Skeletal muscle cell (primary cell): ENCODE measurements at regions not wholly inside any gene's neighbourhood (a gene's known extent, or its start where the extent isn't known, plus 50 kb on each side); places are given as distances from the start of the nearest gene placed in this dataset.
"Not testable (repeated sequence)": the region's sequence is repeated elsewhere in the genome, so short reads cannot be mapped to it uniquely, and the experiment has no call there.

Experiments used
- DNase-seq: peaks from one replicate; pipeline ENCODE4 v3.0.0-alpha.2; 2010; ENCODE audit warnings: low read depth
- H3K4me3 ChIP-seq: 2 replicates; pipeline ENCODE4 v1.5.1; 2011; ENCODE audit warnings: low read depth, mild to moderate bottlenecking, control low read depth, low read length, moderate library complexity

GRCh38 chr1:25134801-25135461, 97.4 kb downstream of the SYF2 start:
- no peak for DNase-seq
- no peak overlapping the region for H3K4me3 ChIP-seq

GRCh38 chr1:25134307-25134706, 98.0 kb downstream of the SYF2 start:
- no peak for DNase-seq
- no peak overlapping the region for H3K4me3 ChIP-seq

GRCh38 chr1:25131794-25132193, 100.5 kb downstream of the SYF2 start:
- no peak for DNase-seq
- no peak overlapping the region for H3K4me3 ChIP-seq

DNA sequence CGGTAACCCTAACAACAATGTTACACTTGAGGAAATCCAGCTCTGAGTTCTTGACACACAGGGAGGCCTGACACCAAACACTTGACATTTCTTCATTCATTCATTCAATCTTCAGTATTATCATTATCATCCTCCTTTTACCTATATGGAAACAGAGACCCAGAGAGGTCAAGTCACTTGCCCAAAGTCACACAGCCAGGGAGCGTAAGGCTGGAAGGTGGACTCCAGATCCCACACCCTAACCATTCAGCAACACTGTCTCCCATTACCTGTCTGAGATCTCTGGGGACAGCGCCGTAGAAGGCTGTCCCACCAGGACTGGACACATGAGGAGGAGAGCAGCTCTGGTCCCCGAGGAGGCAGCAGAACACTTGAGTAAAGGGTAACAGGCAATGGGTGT, 101.4 kb downstream of the SYF2 start:
- DNase-seq = no peak
- no peak overlapping the region for H3K4me3 ChIP-seq

DNA sequence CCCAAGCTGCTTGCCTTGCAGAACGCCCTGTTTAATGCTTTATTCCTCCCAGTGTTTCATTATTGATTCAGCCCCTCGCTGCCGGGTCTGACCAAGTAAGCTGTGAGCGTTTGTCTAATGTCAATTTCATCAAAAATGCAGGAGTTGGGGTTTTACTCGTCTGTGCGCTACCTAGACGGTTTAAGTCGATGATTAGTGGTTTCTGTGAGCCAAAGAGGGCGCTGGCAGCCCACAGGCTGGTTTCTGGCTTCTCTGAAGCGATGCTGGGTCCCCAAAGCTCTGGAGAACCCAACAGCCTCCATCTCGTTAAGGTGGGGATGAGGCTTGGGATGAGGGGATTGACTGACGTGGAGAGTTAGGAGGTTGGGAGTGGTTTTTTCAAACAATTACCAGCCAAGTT, 102.9 kb downstream of the SYF2 start:
- H3K4me3 ChIP-seq = no peak overlapping the region
- DNase-seq = no peak

DNA sequence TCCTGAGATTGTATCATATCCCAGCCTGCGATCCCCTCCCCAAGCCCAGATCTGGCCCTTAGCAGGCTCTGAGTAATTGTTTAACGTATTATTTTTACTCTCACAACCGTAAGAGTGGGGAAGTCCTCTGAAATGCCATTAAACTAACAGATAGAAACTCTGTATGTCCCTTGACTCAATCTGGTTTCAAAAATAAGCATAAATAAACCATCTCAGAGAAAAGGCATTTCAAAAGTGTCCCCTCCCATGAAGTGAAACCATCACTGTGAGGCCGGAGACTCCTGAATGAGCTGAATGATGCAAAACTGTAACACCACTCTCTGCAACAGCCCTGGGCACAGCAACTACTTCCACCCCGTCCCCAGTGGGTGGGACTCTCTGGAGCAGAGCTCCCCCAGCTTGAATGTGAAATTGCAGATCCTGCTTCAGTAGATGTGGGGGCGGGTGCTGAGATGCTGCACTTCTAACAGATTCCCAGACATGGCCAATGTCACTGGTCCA, 104.1 kb downstream of the SYF2 start:
- H3K4me3 ChIP-seq = no peak overlapping the region
- DNase-seq = no peak

DNA sequence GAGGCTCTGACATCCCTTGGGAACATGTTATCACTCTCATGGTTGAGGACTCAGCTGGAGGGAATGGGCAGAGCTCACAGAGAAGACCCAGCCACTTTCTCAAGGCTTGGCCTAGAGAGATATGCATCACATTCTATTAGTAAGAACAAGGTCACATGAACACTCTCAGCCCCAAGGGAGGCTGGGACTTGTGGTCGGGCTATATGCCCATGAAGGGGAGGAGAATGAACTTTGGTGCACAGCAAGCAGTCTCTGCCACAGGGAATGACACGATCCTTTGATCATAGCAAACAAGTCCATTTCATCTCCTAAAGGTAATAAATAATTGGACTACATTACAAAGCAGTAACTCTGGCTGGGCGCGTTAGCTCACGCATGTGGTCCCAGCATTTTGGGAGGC, 105.7 kb downstream of the SYF2 start:
- no peak for DNase-seq
- H3K4me3 ChIP-seq = no peak overlapping the region

GRCh38 chr1:25123551-25123950, 108.8 kb downstream of the SYF2 start:
- H3K4me3 ChIP-seq = no peak overlapping the region
- no peak for DNase-seq

DNA sequence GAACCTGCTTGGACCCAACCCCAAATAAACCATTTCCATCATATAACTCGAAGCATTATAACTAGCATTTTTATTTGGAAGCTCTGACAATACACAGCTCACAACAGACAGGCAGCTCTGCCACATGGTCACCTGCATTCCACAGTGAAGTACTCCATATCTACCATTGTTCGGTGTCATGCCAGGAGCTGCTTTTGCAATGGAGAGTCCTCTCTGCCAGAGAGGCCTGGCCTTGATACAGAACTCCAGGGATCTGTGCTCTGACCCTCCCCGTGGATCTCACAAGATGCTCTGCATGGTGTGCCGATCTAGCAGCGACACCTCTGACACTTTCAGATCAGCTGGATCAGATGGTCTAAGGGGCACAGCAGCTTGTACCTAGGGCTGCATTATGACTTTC, 109.6 kb downstream of the SYF2 start:
- no peak for DNase-seq
- no peak overlapping the region for H3K4me3 ChIP-seq

DNA sequence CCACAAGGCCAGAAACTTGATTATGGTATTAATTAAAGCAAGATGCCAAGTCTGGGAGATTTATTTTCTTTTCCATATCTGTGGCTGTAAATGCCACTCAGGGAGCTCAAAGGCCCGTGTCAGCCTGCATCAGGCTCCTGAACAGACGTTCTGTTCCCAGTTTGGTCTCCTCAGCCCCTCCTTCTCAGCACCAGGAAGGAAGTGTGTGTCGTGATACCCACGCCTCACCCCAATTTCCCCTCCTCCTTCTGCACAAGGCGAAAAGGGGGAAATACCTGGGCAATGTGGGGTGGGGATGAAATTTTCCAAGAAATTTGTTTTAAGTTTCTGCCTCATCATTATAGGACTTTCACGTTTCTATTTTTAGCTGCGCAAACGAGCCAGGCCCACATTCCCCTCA, 112.0 kb downstream of the SYF2 start:
- H3K4me3 ChIP-seq = no peak overlapping the region
- DNase-seq = no peak

GRCh38 chr1:25118546-25118945, 113.8 kb downstream of the SYF2 start:
- no peak for DNase-seq
- no peak overlapping the region for H3K4me3 ChIP-seq

DNA sequence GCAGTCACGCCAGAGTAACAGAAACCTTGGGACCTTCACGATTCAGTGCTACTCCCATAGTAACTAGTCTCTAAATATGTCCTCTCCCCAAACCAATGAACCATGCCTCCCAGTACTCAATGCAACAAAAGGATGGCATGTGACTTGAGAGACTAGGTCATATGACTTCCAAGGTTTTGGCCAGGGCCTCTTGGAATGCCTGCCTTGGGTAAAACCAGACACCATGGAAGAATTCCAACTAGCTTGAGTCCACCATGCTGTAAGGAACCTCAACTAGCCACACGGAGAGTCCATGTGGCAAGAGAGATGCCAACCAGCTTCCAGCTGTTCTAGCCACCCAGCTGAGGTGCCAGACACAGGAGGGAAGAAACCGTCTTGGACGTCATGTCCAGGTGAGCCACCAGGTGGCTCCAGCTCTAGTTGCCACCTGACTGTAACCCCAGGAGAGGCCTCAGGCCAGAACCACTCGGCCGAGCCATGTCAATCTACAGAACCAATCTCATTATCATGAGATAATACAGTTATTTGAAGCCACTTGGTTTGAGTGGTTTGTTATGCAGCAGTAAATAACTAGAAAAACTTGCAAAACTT, 115.0 kb downstream of the SYF2 start:
- no peak for DNase-seq
- no peak overlapping the region for H3K4me3 ChIP-seq

DNA sequence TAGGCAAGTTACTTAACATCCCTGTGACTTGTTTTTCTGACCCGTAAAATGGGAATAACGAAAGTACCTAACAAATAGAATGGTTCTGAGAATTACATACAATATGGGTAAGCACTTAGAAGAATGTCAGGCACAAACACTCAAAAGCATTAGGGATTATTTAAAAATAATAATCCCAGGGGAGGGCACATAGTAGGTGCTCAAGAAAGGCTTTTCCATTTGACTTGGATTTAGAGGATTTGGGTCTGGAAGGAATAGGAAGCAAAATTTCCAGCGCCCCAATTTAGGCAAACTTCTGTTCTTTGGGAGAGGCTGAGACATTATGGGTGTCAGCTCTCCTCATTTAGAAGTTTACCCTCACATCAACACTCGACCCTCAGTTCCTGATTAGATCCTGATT, 115.5 kb downstream of the SYF2 start:
- H3K4me3 ChIP-seq = no peak overlapping the region
- DNase-seq = no peak

DNA sequence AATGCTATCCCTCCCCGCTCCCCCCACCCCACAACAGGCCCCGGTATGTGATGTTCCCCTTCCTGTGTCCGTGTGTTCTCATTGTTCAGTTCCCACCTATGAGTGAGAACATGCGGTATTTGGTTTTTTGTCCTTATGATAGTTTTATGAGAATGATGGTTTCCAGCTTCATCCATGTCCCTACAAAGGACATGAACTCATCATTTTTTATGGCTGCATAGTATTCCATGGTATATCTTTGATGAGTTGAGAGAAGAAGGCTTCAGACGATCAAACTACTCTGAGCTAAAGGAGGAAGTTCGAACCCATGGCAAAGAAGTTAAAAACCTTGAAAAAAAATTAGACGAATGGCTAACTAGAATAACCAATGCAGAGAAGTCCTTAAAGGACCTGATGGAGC, 116.2 kb downstream of the SYF2 start:
- DNase-seq, H3K4me3 ChIP-seq: not testable (repeated sequence)

GRCh38 chr1:25113731-25114130, 118.6 kb downstream of the SYF2 start:
- no peak for DNase-seq

GRCh38 chr1:25113086-25113485, 119.2 kb downstream of the SYF2 start:
- H3K4me3 ChIP-seq = no peak overlapping the region
- no peak for DNase-seq

More at GRCh38 chr1:25113731-25114130, 118.6 kb downstream of the SYF2 start:
- H3K4me3 ChIP-seq = no peak overlapping the region

GRCh38 chr1:25112400-25112799, 119.9 kb downstream of the SYF2 start:
- H3K4me3 ChIP-seq = no peak overlapping the region
- DNase-seq = no peak

DNA sequence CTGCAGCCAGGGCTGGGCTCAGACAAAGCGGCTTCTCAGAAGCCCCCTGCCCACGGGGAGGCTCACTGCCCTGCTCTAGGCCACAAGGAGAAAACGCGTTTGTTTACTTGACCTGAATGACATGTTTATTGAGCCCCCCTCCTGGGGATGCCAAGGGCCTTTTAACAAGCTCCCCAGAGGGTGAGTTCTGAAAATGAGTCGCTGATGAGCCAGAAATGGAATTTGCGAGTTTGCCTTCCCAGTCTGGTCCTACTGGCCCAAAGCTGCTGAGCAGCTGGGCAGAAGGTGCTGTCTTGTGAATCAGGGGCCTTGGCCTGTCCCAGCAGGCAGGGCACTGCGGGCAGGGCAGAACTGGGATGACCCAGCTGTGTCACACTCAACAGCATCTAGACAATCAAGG, 120.6 kb downstream of the SYF2 start:
- DNase-seq = no peak
- H3K4me3 ChIP-seq = no peak overlapping the region

GRCh38 chr1:25110485-25110884, 121.8 kb downstream of the SYF2 start:
- no peak overlapping the region for H3K4me3 ChIP-seq
- no peak for DNase-seq

GRCh38 chr1:25110036-25110435, 122.3 kb downstream of the SYF2 start:
- H3K4me3 ChIP-seq = no peak overlapping the region
- DNase-seq = no peak

- no peak overlapping the region for H3K4me3 ChIP-seq
- DNase-seq = no peak
Measured at GRCh38 chr1:25109531-25109951, 122.8 kb downstream of the SYF2 start.
